ENCODE measurements at regions not wholly inside any gene's neighbourhood (a gene's known extent, or its start where the extent isn't known, plus 50 kb on each side); places are given as distances from the start of the nearest gene placed in this dataset.

DNA sequence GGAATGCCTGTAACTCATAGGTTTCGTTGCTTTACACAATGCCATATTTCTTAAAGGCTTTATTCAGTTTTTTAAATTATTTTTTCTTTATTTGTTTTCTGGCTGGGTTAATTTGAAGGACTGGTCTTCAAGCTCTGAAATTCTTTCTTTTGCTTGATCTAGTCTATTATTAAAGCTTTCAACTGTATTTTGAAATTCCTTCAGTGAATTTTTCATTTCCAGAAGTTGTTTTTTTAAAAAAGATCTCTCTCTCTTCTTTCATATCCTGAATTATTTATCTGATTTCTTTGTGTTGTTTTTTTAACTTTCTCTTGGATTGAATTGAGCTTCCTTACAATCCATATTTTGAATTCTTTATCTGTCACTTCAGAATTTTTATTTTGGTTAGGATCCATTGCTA is 239.9 kb upstream of the CTAGE1 start:
- TF ChIP-seq POLR2A (IDR thresholded peaks at IDR 0.05; ENCODE audit: low read length) (no peak), GATA1 (IDR thresholded peaks at IDR 0.05; ENCODE audit: low read depth, low read length) (no peak)

Measured in erythroblast (primary cell).